Activated T-cell treated with anti-CD3 and anti-CD28 coated beads, Interleukin-2, amount 50 U/mL, for 72 hours (primary cell): ENCODE measurements at regions not wholly inside any gene's neighbourhood (a gene's known extent, or its start where the extent isn't known, plus 50 kb on each side); places are given as distances from the start of the nearest gene placed in this dataset.
"Not testable (repeated sequence)": the region's sequence is repeated elsewhere in the genome, so short reads cannot be mapped to it uniquely, and the experiment has no call there.

Experiments
- ATAC-seq, 2 donors: fragments of 150-1000 bp; cut with Tn5 transposase; replicated peaks in 1 of 2; 2 replicates each; pipeline ENCODE4 v1.10.0; 2021; ENCODE audit warnings: moderate library complexity in 2 of 2, mild to moderate bottlenecking in 1 of 2
- DNase-seq, 2 donors: peaks; one replicate each; pipeline ENCODE4 v3.0.0; 2021 to 2022; ENCODE audit warnings: mixed read lengths in 1 of 2
- H3K27ac Mint-ChIP-seq: one replicate; pipeline ENCODE4 v1.8.0; 2022; ENCODE audit warnings: mild to moderate bottlenecking, moderate library complexity, mixed read lengths
- H3K27me3 Mint-ChIP-seq: one replicate; pipeline ENCODE4 v1.8.0; 2022; ENCODE audit warnings: low read depth, mixed read lengths
- H3K36me3 Mint-ChIP-seq, 2 donors: one replicate each; pipeline ENCODE4 v1.8.0; 2022; ENCODE audit warnings: mixed read lengths in 2 of 2, mild to moderate bottlenecking in 1 of 2; ENCODE audit not compliant: insufficient read depth in 2 of 2
- H3K4me1 Mint-ChIP-seq: one replicate; pipeline ENCODE4 v1.8.0; 2022; ENCODE audit warnings: low read depth, mixed read lengths
- H3K4me3 Mint-ChIP-seq, 2 donors: one replicate each; pipeline ENCODE4 v1.8.0; 2022; ENCODE audit warnings: mild to moderate bottlenecking in 2 of 2, mixed read lengths in 2 of 2, moderate library complexity in 2 of 2
- H3K9me3 Mint-ChIP-seq, 2 donors: one replicate each; pipeline ENCODE4 v1.8.0; 2022; ENCODE audit warnings: mixed read lengths in 2 of 2

- Mint-ChIP-seq H3K27ac (no peak overlapping the region), H3K27me3 (peaks cover 20% of the 10 kb centered on the region), H3K36me3 (no peaks in the 10 kb centered on the region), H3K4me1 (no peaks in the 10 kb centered on the region), H3K9me3 (no peaks in the 10 kb centered on the region), H3K4me3 (no peak overlapping the region)
- no peak for ATAC-seq
- DNase-seq: no peak
These were observed 51.0 kb upstream of the LIFR start for GRCh38 chr5:38607396-38607795.

GRCh38 chr5:38607930-38608564 lies 51.6 kb upstream of the LIFR start:
- H3K4me3 Mint-ChIP-seq: no peak overlapping the region
- no peaks in the 10 kb centered on the region for H3K36me3 Mint-ChIP-seq
- H3K4me1 Mint-ChIP-seq: no peaks in the 10 kb centered on the region
- H3K27me3 Mint-ChIP-seq: peaks cover 20% of the 10 kb centered on the region
- ATAC-seq (no peak), DNase-seq (no peak)
- no peak overlapping the region for H3K27ac Mint-ChIP-seq
- no peaks in the 10 kb centered on the region for H3K9me3 Mint-ChIP-seq

GRCh38 chr5:38608874-38609273 lies 52.4 kb upstream of the LIFR start:
- no peak overlapping the region for H3K27ac Mint-ChIP-seq
- no peaks in the 10 kb centered on the region for H3K4me1 Mint-ChIP-seq
- no peak for DNase-seq
- H3K36me3 Mint-ChIP-seq: no peaks in the 10 kb centered on the region
- H3K4me3 Mint-ChIP-seq: no peak overlapping the region
- peaks cover 20% of the 10 kb centered on the region for H3K27me3 Mint-ChIP-seq
- no peak for ATAC-seq
- no peaks in the 10 kb centered on the region for H3K9me3 Mint-ChIP-seq

GRCh38 chr5:38612851-38613250 lies 56.4 kb upstream of the LIFR start:
- Mint-ChIP-seq H3K36me3 (no peaks in the 10 kb centered on the region), H3K27me3 (peaks cover 13% of the 10 kb centered on the region), H3K4me1 (no peaks in the 10 kb centered on the region), H3K4me3 (no peak overlapping the region), H3K9me3 (no peaks in the 10 kb centered on the region), H3K27ac (no peak overlapping the region)
- ATAC-seq (no peak), DNase-seq (no peak)

GRCh38 chr5:38613490-38613889 lies 57.0 kb upstream of the LIFR start:
- Mint-ChIP-seq H3K36me3 (no peaks in the 10 kb centered on the region), H3K27ac (no peak overlapping the region), H3K4me3 (no peak overlapping the region), H3K9me3 (no peaks in the 10 kb centered on the region), H3K27me3 (peaks cover 7% of the 10 kb centered on the region), H3K4me1 (no peaks in the 10 kb centered on the region)
- DNase-seq (no peak), ATAC-seq (no peak)

- H3K27me3 Mint-ChIP-seq: peaks cover 6% of the 10 kb centered on the region
- H3K4me1 Mint-ChIP-seq: no peaks in the 10 kb centered on the region
- no peak overlapping the region for H3K27ac Mint-ChIP-seq
- H3K9me3 Mint-ChIP-seq: no peaks in the 10 kb centered on the region
- no peak for DNase-seq
- no peak for ATAC-seq
- H3K36me3 Mint-ChIP-seq: peaks cover 0 to 1% of the 10 kb centered on the region in 2 donors
- H3K4me3 Mint-ChIP-seq: no peak overlapping the region
These were observed 57.8 kb upstream of the LIFR start for GRCh38 chr5:38613992-38614836.

- no peaks in the 10 kb centered on the region for H3K4me1 Mint-ChIP-seq
- DNase-seq (no peak), ATAC-seq (no peak)
- H3K27me3 Mint-ChIP-seq: no peaks in the 10 kb centered on the region
- no peak overlapping the region for H3K4me3 Mint-ChIP-seq
- H3K27ac Mint-ChIP-seq: no peak overlapping the region
- H3K36me3 Mint-ChIP-seq: peaks cover 0 to 1% of the 10 kb centered on the region in 2 donors
- H3K9me3 Mint-ChIP-seq: no peaks in the 10 kb centered on the region
These were observed 58.6 kb upstream of the LIFR start for GRCh38 chr5:38615042-38615441.

- H3K9me3 Mint-ChIP-seq: peaks cover 0 to 1% of the 10 kb centered on the region in 2 donors
- H3K36me3 Mint-ChIP-seq: peaks cover 0 to 1% of the 10 kb centered on the region in 2 donors
- H3K27me3 Mint-ChIP-seq: no peaks in the 10 kb centered on the region
- no peak overlapping the region for H3K4me3 Mint-ChIP-seq
- H3K4me1 Mint-ChIP-seq: no peaks in the 10 kb centered on the region
- H3K27ac Mint-ChIP-seq: no peak overlapping the region
- ATAC-seq (no peak), DNase-seq (no peak)
These were observed 59.6 kb upstream of the LIFR start for GRCh38 chr5:38615981-38616451.

- H3K27me3 Mint-ChIP-seq: no peaks in the 10 kb centered on the region
- no peak overlapping the region for H3K27ac Mint-ChIP-seq
- H3K9me3 Mint-ChIP-seq: peaks cover 1 to 2% of the 10 kb centered on the region in 2 donors
- DNase-seq (no peak), ATAC-seq (no peak)
- peaks cover 0 to 1% of the 10 kb centered on the region in 2 donors for H3K36me3 Mint-ChIP-seq
- no peaks in the 10 kb centered on the region for H3K4me1 Mint-ChIP-seq
- H3K4me3 Mint-ChIP-seq: no peak overlapping the region
These were observed 61.7 kb upstream of the LIFR start for GRCh38 chr5:38618154-38618553.

GRCh38 chr5:38621331-38621730 lies 64.9 kb upstream of the LIFR start:
- DNase-seq (no peak), ATAC-seq (no peak)
- Mint-ChIP-seq H3K27ac (no peak overlapping the region), H3K4me3 (no peak overlapping the region), H3K4me1 (no peaks in the 10 kb centered on the region), H3K36me3 (peaks cover 0 to 1% of the 10 kb centered on the region in 2 donors), H3K9me3 (peaks cover 1 to 4% of the 10 kb centered on the region in 2 donors), H3K27me3 (no peaks in the 10 kb centered on the region)

GRCh38 chr5:38621840-38622437 lies 65.5 kb upstream of the LIFR start:
- peaks cover 0 to 1% of the 10 kb centered on the region in 2 donors for H3K36me3 Mint-ChIP-seq
- no peak for ATAC-seq
- no peak overlapping the region for H3K4me3 Mint-ChIP-seq
- H3K4me1 Mint-ChIP-seq: no peaks in the 10 kb centered on the region
- peaks cover 1 to 4% of the 10 kb centered on the region in 2 donors for H3K9me3 Mint-ChIP-seq
- no peak for DNase-seq
- H3K27me3 Mint-ChIP-seq: no peaks in the 10 kb centered on the region
- no peak overlapping the region for H3K27ac Mint-ChIP-seq

GRCh38 chr5:38622723-38623129 lies 66.3 kb upstream of the LIFR start:
- Mint-ChIP-seq H3K4me1 (no peaks in the 10 kb centered on the region), H3K27ac (no peak overlapping the region), H3K4me3 (no peak overlapping the region), H3K27me3 (no peaks in the 10 kb centered on the region), H3K36me3 (peaks cover 0 to 1% of the 10 kb centered on the region in 2 donors), H3K9me3 (peaks cover 1 to 4% of the 10 kb centered on the region in 2 donors)
- DNase-seq: no peak
- ATAC-seq: no peak

- not testable (repeated sequence) for H3K9me3 Mint-ChIP-seq, H3K27ac Mint-ChIP-seq, H3K4me1 Mint-ChIP-seq, H3K27me3 Mint-ChIP-seq, H3K36me3 Mint-ChIP-seq, H3K4me3 Mint-ChIP-seq, ATAC-seq, DNase-seq
These were observed 68.1 kb upstream of the LIFR start for GRCh38 chr5:38624541-38624940.
